HEK293T (cell line): ENCODE measurements at regions not wholly inside any gene's neighbourhood (a gene's known extent, or its start where the extent isn't known, plus 50 kb on each side); places are given as distances from the start of the nearest gene placed in this dataset.

Experiments
- CTCF ChIA-PET: fragments of 350-600 bp; formaldehyde crosslinking; extraction: SDS; loops from one replicate; lab custom pipeline; 2021; ENCODE audit warnings: antibody characterized with exemption, inconsistent platforms; lab: Yijun Ruan, JAX
- POLR2A ChIA-PET: fragments of 350-600 bp; formaldehyde crosslinking; extraction: SDS; loops from one replicate; lab custom pipeline; 2020; ENCODE audit warnings: antibody characterized with exemption, inconsistent platforms; lab: Yijun Ruan, JAX
- DNase-seq: peaks from one replicate; pipeline ENCODE4 v3.0.0; 2012; ENCODE audit warnings: mixed read lengths; ENCODE audit errors: extremely low spot score
- ARNT ChIP-seq: fragments of 450-650 bp; IDR thresholded peaks from 2 replicates; pipeline ENCODE4 v1.6.1; 2017; ENCODE audit warnings: mild to moderate bottlenecking
- BHLHE40 ChIP-seq: fragments of 450-650 bp; IDR thresholded peaks from 2 replicates; pipeline ENCODE4 v1.6.1; 2016; ENCODE audit warnings: mild to moderate bottlenecking, moderate library complexity, borderline replicate concordance
- CTBP1 ChIP-seq: fragments of 450-650 bp; IDR thresholded peaks from 2 replicates; pipeline ENCODE4 v1.6.1; 2016; ENCODE audit warnings: borderline replicate concordance
- ELF4 ChIP-seq: fragments of 450-650 bp; IDR thresholded peaks from 2 replicates; pipeline ENCODE4 v1.6.1; 2017; ENCODE audit warnings: antibody characterized with exemption
- FOXA1 ChIP-seq: fragments of 450-650 bp; IDR thresholded peaks from 2 replicates; pipeline ENCODE4 v1.6.1; 2016; ENCODE audit warnings: mild to moderate bottlenecking
- FOXK2 ChIP-seq: fragments of 450-650 bp; IDR thresholded peaks from 2 replicates; pipeline ENCODE4 v1.6.1; 2016; ENCODE audit warnings: mild to moderate bottlenecking
- FOXM1 ChIP-seq: fragments of 450-650 bp; IDR thresholded peaks from 2 replicates; pipeline ENCODE4 v1.6.1; 2017; ENCODE audit warnings: mild to moderate bottlenecking, borderline replicate concordance
- HDGF ChIP-seq: fragments of 450-650 bp; IDR thresholded peaks from 2 replicates; pipeline ENCODE4 v1.6.1; 2017; ENCODE audit warnings: antibody characterized with exemption, borderline replicate concordance
- L3MBTL2 ChIP-seq: fragments of 450-650 bp; conservative IDR thresholded peaks from 2 replicates; pipeline ENCODE4 v1.6.1; 2016; ENCODE audit warnings: mild to moderate bottlenecking
- LEF1 ChIP-seq: fragments of 450-650 bp; IDR thresholded peaks from 2 replicates; pipeline ENCODE4 v1.6.1; 2017; ENCODE audit warnings: mild to moderate bottlenecking, borderline replicate concordance
- NFRKB ChIP-seq: fragments of 450-650 bp; IDR thresholded peaks from 2 replicates; pipeline ENCODE4 v1.6.1; 2016; ENCODE audit warnings: mild to moderate bottlenecking, moderate library complexity
- PKNOX1 ChIP-seq: fragments of 450-650 bp; IDR thresholded peaks from 2 replicates; pipeline ENCODE4 v1.6.1; 2016
- SP1 ChIP-seq: fragments of 450-650 bp; IDR thresholded peaks from 2 replicates; pipeline ENCODE4 v1.6.1; 2017
- SUZ12 ChIP-seq: fragments of 450-650 bp; IDR thresholded peaks from 2 replicates; pipeline ENCODE4 v1.6.1; 2016; ENCODE audit warnings: mild to moderate bottlenecking
- TARDBP ChIP-seq: fragments of 450-650 bp; IDR thresholded peaks from 2 replicates; pipeline ENCODE4 v1.6.1; 2016
- ZNF384 ChIP-seq: fragments of 450-650 bp; IDR thresholded peaks from 2 replicates; pipeline ENCODE4 v1.6.1; 2016

DNA sequence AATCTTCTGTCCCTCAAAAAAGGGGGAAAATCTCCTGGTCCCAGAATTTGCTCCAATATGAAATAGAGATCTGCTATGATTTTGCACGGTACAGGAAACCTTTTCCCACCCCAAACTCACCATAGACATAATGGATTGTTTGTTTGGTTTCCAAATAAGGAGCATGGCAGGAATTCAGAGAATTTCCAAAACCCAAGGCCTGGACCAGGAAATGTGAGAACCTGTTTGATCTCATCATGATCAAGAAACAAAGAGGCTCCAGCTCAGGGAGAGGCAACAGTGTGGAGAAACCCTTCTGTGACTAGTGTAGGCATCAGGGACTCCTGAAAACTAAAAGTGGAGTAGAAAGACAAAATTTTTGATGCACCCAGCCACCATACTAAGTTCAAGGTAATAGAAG lies 1548.1 kb upstream of the LRRTM3 start:
- no peak for TF ChIP-seq BHLHE40
- TF ChIP-seq L3MBTL2 = no peak
- no peak for TF ChIP-seq FOXK2
- no peak for TF ChIP-seq PKNOX1
- no peak for TF ChIP-seq CTBP1
- TF ChIP-seq ZNF384 = no peak
- no peak for TF ChIP-seq ELF4
- TF ChIP-seq SP1 = no peak
- no peak for TF ChIP-seq ARNT
- TF ChIP-seq TARDBP = no peak
- no peak for TF ChIP-seq SUZ12
- no peak for TF ChIP-seq LEF1
- no peak for TF ChIP-seq NFRKB
- no peak for TF ChIP-seq HDGF
- TF ChIP-seq FOXM1 = no peak
- no peak for TF ChIP-seq FOXA1
- ChIA-PET POLR2A (no interaction called here), CTCF (no interaction called here)
- no peak for DNase-seq

DNA sequence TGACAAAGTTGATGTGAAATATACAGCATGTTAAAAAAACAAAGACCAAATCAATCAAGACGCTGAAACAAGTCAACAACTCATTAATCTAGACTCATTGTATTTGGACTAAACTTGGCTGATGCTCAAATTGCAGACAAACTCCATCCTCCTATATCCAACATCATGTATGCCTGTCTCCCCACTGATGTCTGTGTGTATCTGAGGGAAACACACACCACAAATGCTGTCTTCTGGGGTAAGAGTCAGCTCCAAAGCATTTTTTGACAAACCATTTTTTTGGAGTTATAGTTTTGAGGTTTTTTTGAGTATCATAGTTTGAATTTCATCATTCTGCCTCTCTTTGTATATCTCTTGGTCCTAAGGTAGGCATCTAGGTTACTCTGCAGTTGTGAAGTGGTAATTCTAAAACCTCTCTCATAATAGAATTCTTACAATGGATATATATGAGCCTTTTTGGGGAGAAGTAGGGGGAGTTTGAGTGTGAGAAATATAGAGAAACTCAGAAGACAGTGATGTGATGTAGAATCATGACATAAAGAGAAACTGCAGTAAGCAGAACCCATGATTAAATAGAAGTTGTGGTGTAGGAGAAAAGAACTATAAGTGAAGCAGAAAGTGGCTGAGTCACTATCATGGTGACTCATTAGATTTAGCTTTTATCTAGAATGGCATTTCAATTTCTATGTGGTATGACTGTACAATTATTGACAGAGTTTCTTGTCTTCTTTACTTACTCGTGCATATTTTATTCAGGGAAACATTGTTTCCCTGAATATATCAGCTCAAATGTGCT lies 1531.1 kb upstream of the LRRTM3 start:
- CTCF ChIA-PET = no interaction called here
- POLR2A ChIA-PET = no interaction called here
- TF ChIP-seq LEF1 (no peak), L3MBTL2 (no peak), BHLHE40 (no peak), FOXM1 (no peak), CTBP1 (no peak), NFRKB (no peak), ELF4 (no peak), PKNOX1 (no peak), FOXK2 (no peak), HDGF (no peak), ZNF384 (no peak), SUZ12 (no peak), FOXA1 (no peak), ARNT (no peak), TARDBP (no peak), SP1 (no peak)
- DNase-seq = no peak

- TF ChIP-seq FOXK2 = no peak
- TF ChIP-seq FOXM1 = no peak
- TF ChIP-seq FOXA1 = no peak
- TF ChIP-seq LEF1 = no peak
- no peak for TF ChIP-seq ZNF384
- no peak for TF ChIP-seq L3MBTL2
- ChIA-PET CTCF (no interaction called here), POLR2A (no interaction called here)
- no peak for DNase-seq
Observed at GRCh38 chr10:65395631-65396030, 1530.2 kb upstream of the LRRTM3 start.

- TF ChIP-seq FOXM1 (no peak), CTBP1 (no peak), SP1 (no peak), ZNF384 (no peak), ARNT (no peak), FOXK2 (no peak), ELF4 (no peak), TARDBP (no peak), FOXA1 (no peak), SUZ12 (no peak), LEF1 (no peak), PKNOX1 (no peak), HDGF (no peak)
- no peak for DNase-seq
- ChIA-PET CTCF (no interaction called here), POLR2A (no interaction called here)
Observed at GRCh38 chr10:65396997-65397396, 1528.8 kb upstream of the LRRTM3 start.

- ChIA-PET POLR2A (no interaction called here), CTCF (no interaction called here)
- no peak for DNase-seq
- TF ChIP-seq NFRKB (no peak), ARNT (no peak), TARDBP (no peak), CTBP1 (no peak), SP1 (no peak), FOXM1 (no peak), HDGF (no peak), BHLHE40 (no peak), LEF1 (no peak), ZNF384 (no peak), FOXK2 (no peak), FOXA1 (no peak), ELF4 (no peak), PKNOX1 (no peak), L3MBTL2 (no peak), SUZ12 (no peak)
Observed at GRCh38 chr10:65408401-65408800, 1517.4 kb upstream of the LRRTM3 start.
